ENCODE measurements at regions not wholly inside any gene's neighbourhood (a gene's known extent, or its start where the extent isn't known, plus 50 kb on each side); places are given as distances from the start of the nearest gene placed in this dataset.

GRCh38 chr16:35195864-35196216, 1736.4 kb downstream of the TP53TG3F start:
- no peak for TF ChIP-seq CTCF (IDR thresholded peaks at IDR 0.05; ENCODE audit: low read length)
- no peak for TF ChIP-seq EZH2 (IDR thresholded peaks at IDR 0.05; ENCODE audit: borderline replicate concordance, low read length)
- no peak overlapping the region for H2AFZ ChIP-seq (ENCODE audit: low read length)
- H3K4me1 ChIP-seq (ENCODE audit: insufficient read depth, low read length, severe bottlenecking), result no peaks in the 10 kb centered on the region

GRCh38 chr16:35196313-35196712, 1736.9 kb downstream of the TP53TG3F start:
- Histone ChIP-seq H3K9ac (ENCODE audit: low read length) (no peak overlapping the region), H3F3A (ENCODE audit: insufficient read depth, low read length) (no peaks in the 10 kb centered on the region), H3K4me1 (ENCODE audit: insufficient read depth, low read length, severe bottlenecking) (no peaks in the 10 kb centered on the region), H4K20me1 (ENCODE audit: insufficient read depth, low read length) (no peaks in the 10 kb centered on the region), H3K4me2 (ENCODE audit: low read length) (no peak overlapping the region), H2AFZ (ENCODE audit: low read length) (no peak overlapping the region), H3K36me3 (ENCODE audit: insufficient read depth, low read length) (no peaks in the 10 kb centered on the region), H3K27me3 (ENCODE audit: insufficient read depth, low read length) (no peaks in the 10 kb centered on the region), H3K9me3 (ENCODE audit: low read length) (no peaks in the 10 kb centered on the region), H3K9me2 (ENCODE audit: low read depth, low read length) (no peaks in the 10 kb centered on the region), H3K4me3 (ENCODE audit: low read depth, low read length, poor library complexity, severe bottlenecking) (no peak overlapping the region), H3K79me2 (ENCODE audit: insufficient read depth, low read length) (no peaks in the 10 kb centered on the region), H3K27ac (ENCODE audit: low read depth, low read length, poor library complexity, severe bottlenecking) (no peak overlapping the region)
- TF ChIP-seq CTCF (IDR thresholded peaks at IDR 0.05; ENCODE audit: low read length) (no peak), EZH2 (IDR thresholded peaks at IDR 0.05; ENCODE audit: borderline replicate concordance, low read length) (no peak)

More at GRCh38 chr16:35195864-35196216, 1736.4 kb downstream of the TP53TG3F start:
- H3K9me3 ChIP-seq (ENCODE audit: low read length), result no peaks in the 10 kb centered on the region
- no peaks in the 10 kb centered on the region for H3K9me2 ChIP-seq (ENCODE audit: low read depth, low read length)
- no peak overlapping the region for H3K4me3 ChIP-seq (ENCODE audit: low read depth, low read length, poor library complexity, severe bottlenecking)
- H4K20me1 ChIP-seq (ENCODE audit: insufficient read depth, low read length), result no peaks in the 10 kb centered on the region
- no peaks in the 10 kb centered on the region for H3K27me3 ChIP-seq (ENCODE audit: insufficient read depth, low read length)
- H3K4me2 ChIP-seq (ENCODE audit: low read length), result no peak overlapping the region
- no peak overlapping the region for H3K9ac ChIP-seq (ENCODE audit: low read length)
- no peak overlapping the region for H3K27ac ChIP-seq (ENCODE audit: low read depth, low read length, poor library complexity, severe bottlenecking)
- no peaks in the 10 kb centered on the region for H3F3A ChIP-seq (ENCODE audit: insufficient read depth, low read length)
- no peaks in the 10 kb centered on the region for H3K36me3 ChIP-seq (ENCODE audit: insufficient read depth, low read length)
- no peaks in the 10 kb centered on the region for H3K79me2 ChIP-seq (ENCODE audit: insufficient read depth, low read length)

GRCh38 chr16:35197656-35198055, 1738.2 kb downstream of the TP53TG3F start:
- Histone ChIP-seq H4K20me1 (ENCODE audit: insufficient read depth, low read length) (no peaks in the 10 kb centered on the region), H3K4me3 (ENCODE audit: low read depth, low read length, poor library complexity, severe bottlenecking) (no peak overlapping the region), H3K9me3 (ENCODE audit: low read length) (no peaks in the 10 kb centered on the region), H2AFZ (ENCODE audit: low read length) (no peak overlapping the region), H3K4me2 (ENCODE audit: low read length) (no peak overlapping the region), H3F3A (ENCODE audit: insufficient read depth, low read length) (no peaks in the 10 kb centered on the region), H3K36me3 (ENCODE audit: insufficient read depth, low read length) (no peaks in the 10 kb centered on the region), H3K79me2 (ENCODE audit: insufficient read depth, low read length) (no peaks in the 10 kb centered on the region), H3K4me1 (ENCODE audit: insufficient read depth, low read length, severe bottlenecking) (no peaks in the 10 kb centered on the region), H3K9me2 (ENCODE audit: low read depth, low read length) (no peaks in the 10 kb centered on the region), H3K27ac (ENCODE audit: low read depth, low read length, poor library complexity, severe bottlenecking) (no peak overlapping the region), H3K9ac (ENCODE audit: low read length) (no peak overlapping the region), H3K27me3 (ENCODE audit: insufficient read depth, low read length) (no peaks in the 10 kb centered on the region)
- TF ChIP-seq EZH2 (IDR thresholded peaks at IDR 0.05; ENCODE audit: borderline replicate concordance, low read length), result no peak
- no peak for TF ChIP-seq CTCF (IDR thresholded peaks at IDR 0.05; ENCODE audit: low read length)

All from OCI-LY1 (cell line).